SK-N-MC (cell line): ENCODE measurements at regions not wholly inside any gene's neighbourhood (a gene's known extent, or its start where the extent isn't known, plus 50 kb on each side); places are given as distances from the start of the nearest gene placed in this dataset.

ENCODE experiments used
- EZH2 ChIP-seq: fragments of 200-600 bp; sonication (generic); IDR thresholded peaks from one replicate; pipeline ENCODE4 v1.6.1; 2017; ENCODE audit warnings: antibody characterized with exemption
- POLR2AphosphoS5 ChIP-seq: IDR thresholded peaks from 2 replicates; pipeline ENCODE4 v1.6.1; 2012; ENCODE audit warnings: mild to moderate bottlenecking, low read depth, low read length, borderline replicate concordance

- TF ChIP-seq EZH2 (no peak), POLR2AphosphoS5 (no peak)
Observed at GRCh38 chr3:33931512-33931911, 133.1 kb downstream of the PDCD6IP start.
